Parathyroid adenoma (tissue), 2 donors: ENCODE measurements at regions not wholly inside any gene's neighbourhood (a gene's known extent, or its start where the extent isn't known, plus 50 kb on each side); places are given as distances from the start of the nearest gene placed in this dataset.

Experiments
- H2AFZ ChIP-seq: fragments of 300-600 bp; sonication (generic); one replicate; pipeline ENCODE4 v1.7.0; 2017; ENCODE audit warnings: antibody characterized with exemption, mild to moderate bottlenecking
- H3K27ac ChIP-seq: fragments of 300-600 bp; sonication (generic); one replicate; pipeline ENCODE4 v1.7.0; 2017
- H3K27me3 ChIP-seq: fragments of 300-600 bp; sonication (generic); one replicate; pipeline ENCODE4 v1.7.0; 2017; ENCODE audit warnings: low read length; ENCODE audit not compliant: control insufficient read depth, insufficient read depth
- H3K36me3 ChIP-seq: fragments of 300-600 bp; sonication (generic); one replicate; pipeline ENCODE4 v1.7.0; 2017; ENCODE audit warnings: low read length; ENCODE audit not compliant: control insufficient read depth, insufficient read depth
- H3K4me1 ChIP-seq: fragments of 300-600 bp; sonication (generic); one replicate; pipeline ENCODE4 v1.7.0; 2017; ENCODE audit warnings: control low read depth
- H3K4me2 ChIP-seq: fragments of 300-600 bp; sonication (generic); one replicate; pipeline ENCODE4 v1.7.0; 2017; ENCODE audit warnings: low read length
- H3K4me3 ChIP-seq: fragments of 300-600 bp; sonication (generic); one replicate; pipeline ENCODE4 v1.7.0; 2017; ENCODE audit warnings: low read depth, low read length
- H3K79me2 ChIP-seq: fragments of 300-600 bp; sonication (generic); one replicate; pipeline ENCODE4 v1.7.0; 2017; ENCODE audit warnings: control low read depth
- H3K9ac ChIP-seq: fragments of 300-600 bp; sonication (generic); one replicate; pipeline ENCODE4 v1.7.0; 2017; ENCODE audit warnings: mild to moderate bottlenecking
- H3K9me3 ChIP-seq: fragments of 300-600 bp; sonication (generic); one replicate; pipeline ENCODE4 v1.7.0; 2017; ENCODE audit warnings: low read length; ENCODE audit not compliant: control insufficient read depth
- TF ChIP-seq, protein P1 (sequence below): fragments of 300-600 bp; sonication (generic); IDR thresholded peaks from one replicate; pipeline ENCODE4 v1.7.0; 2017; ENCODE audit warnings: antibody characterized with exemption, mild to moderate bottlenecking
- donor health status: primary hyperparathyroidism.

DNA sequence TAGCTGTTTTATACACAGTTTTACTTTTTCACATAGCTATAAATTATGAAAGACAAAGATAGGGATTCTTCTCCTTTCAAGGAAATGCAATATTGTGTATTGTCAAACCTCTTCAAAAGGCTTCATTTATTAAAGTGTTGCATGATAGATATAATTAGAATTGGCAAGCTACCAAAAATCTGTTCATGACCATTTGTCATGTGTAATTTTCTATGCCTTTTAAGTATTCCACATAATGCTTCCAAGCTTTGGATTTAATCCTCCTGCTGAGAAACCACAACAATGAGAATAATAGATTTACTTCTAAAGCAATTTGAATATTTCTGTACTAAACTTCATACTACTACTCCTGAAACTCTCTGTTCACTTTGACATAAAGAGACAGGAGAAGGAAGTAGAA lies 403.2 kb upstream of the CCDC179 start:
- H3K27me3 ChIP-seq, result no peaks in the 10 kb centered on the region
- H2AFZ ChIP-seq, result no peak overlapping the region
- H3K4me3 ChIP-seq, result no peak overlapping the region
- no peaks in the 10 kb centered on the region for H3K36me3 ChIP-seq
- no peaks in the 10 kb centered on the region for H3K79me2 ChIP-seq
- no peak overlapping the region for H3K27ac ChIP-seq
- H3K4me2 ChIP-seq, result no peak overlapping the region
- no peaks in the 10 kb centered on the region for H3K4me1 ChIP-seq
- no peak overlapping the region for H3K9ac ChIP-seq
- TF ChIP-seq, protein P1, sequence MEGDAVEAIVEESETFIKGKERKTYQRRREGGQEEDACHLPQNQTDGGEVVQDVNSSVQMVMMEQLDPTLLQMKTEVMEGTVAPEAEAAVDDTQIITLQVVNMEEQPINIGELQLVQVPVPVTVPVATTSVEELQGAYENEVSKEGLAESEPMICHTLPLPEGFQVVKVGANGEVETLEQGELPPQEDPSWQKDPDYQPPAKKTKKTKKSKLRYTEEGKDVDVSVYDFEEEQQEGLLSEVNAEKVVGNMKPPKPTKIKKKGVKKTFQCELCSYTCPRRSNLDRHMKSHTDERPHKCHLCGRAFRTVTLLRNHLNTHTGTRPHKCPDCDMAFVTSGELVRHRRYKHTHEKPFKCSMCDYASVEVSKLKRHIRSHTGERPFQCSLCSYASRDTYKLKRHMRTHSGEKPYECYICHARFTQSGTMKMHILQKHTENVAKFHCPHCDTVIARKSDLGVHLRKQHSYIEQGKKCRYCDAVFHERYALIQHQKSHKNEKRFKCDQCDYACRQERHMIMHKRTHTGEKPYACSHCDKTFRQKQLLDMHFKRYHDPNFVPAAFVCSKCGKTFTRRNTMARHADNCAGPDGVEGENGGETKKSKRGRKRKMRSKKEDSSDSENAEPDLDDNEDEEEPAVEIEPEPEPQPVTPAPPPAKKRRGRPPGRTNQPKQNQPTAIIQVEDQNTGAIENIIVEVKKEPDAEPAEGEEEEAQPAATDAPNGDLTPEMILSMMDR, result no peak
- H3K9me3 ChIP-seq, result no peaks in the 10 kb centered on the region

DNA sequence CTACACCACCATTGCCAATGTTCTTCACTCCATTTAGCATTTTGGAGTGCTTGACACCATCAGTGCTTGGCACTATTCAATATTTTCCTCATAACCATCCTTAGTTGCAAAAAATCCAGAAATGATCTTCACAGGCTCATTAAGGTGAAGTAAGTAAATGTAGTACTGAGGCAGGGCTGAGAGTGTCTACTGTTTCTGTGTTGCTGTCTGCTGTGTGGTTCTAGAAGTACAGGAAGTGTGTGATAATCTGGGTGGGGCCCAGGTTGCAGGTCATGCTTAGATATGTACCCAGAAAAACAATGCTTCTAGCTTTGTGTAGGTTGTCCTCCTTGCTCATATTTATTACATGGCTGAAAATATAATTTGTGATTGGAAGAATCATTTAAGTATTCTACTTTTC lies 411.8 kb upstream of the CCDC179 start:
- H3K27ac ChIP-seq, result no peak overlapping the region
- H3K9ac ChIP-seq, result no peak overlapping the region
- no peaks in the 10 kb centered on the region for H3K4me1 ChIP-seq
- H3K27me3 ChIP-seq, result no peaks in the 10 kb centered on the region
- H3K4me3 ChIP-seq, result no peak overlapping the region
- H2AFZ ChIP-seq, result no peak overlapping the region
- no peaks in the 10 kb centered on the region for H3K79me2 ChIP-seq
- H3K9me3 ChIP-seq, result no peaks in the 10 kb centered on the region
- H3K4me2 ChIP-seq, result no peak overlapping the region
- TF ChIP-seq, protein P1, result no peak
- H3K36me3 ChIP-seq, result no peaks in the 10 kb centered on the region

GRCh38 chr11:23278121-23278520 lies 417.8 kb upstream of the CCDC179 start:
- no peak overlapping the region for H3K4me3 ChIP-seq
- H3K9me3 ChIP-seq, result no peaks in the 10 kb centered on the region
- H3K27ac ChIP-seq, result no peak overlapping the region
- H3K27me3 ChIP-seq, result no peaks in the 10 kb centered on the region
- H3K79me2 ChIP-seq, result no peaks in the 10 kb centered on the region
- TF ChIP-seq, protein P1, result no peak
- H3K4me1 ChIP-seq, result no peaks in the 10 kb centered on the region
- H3K36me3 ChIP-seq, result no peaks in the 10 kb centered on the region
- no peak overlapping the region for H3K4me2 ChIP-seq
- H3K9ac ChIP-seq, result no peak overlapping the region
- H2AFZ ChIP-seq, result no peak overlapping the region

DNA sequence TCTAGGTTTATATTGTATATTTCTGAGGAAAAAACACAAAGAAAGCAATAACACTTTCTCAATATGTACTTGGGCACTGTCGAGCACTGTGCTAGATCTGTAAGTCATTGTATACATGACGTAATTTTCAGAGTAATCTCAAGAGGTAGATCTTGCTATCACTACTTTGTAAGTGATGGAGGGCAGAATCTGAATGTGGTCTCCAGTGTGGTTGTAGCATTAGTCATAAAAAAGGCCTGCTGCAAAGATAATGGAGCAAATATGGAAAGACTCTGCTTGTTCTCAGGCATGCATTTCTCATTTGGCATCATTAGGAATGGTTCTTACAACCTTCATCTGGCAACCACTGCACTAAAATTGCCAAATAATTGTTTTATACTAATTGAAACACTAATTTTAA lies 419.8 kb upstream of the CCDC179 start:
- Histone ChIP-seq H3K4me1 (no peaks in the 10 kb centered on the region), H3K27ac (no peak overlapping the region), H3K27me3 (no peaks in the 10 kb centered on the region), H3K79me2 (no peaks in the 10 kb centered on the region), H3K36me3 (no peaks in the 10 kb centered on the region), H2AFZ (no peak overlapping the region), H3K4me2 (no peak overlapping the region), H3K9me3 (no peaks in the 10 kb centered on the region), H3K9ac (no peak overlapping the region), H3K4me3 (no peak overlapping the region)
- TF ChIP-seq, protein P1, result no peak

DNA sequence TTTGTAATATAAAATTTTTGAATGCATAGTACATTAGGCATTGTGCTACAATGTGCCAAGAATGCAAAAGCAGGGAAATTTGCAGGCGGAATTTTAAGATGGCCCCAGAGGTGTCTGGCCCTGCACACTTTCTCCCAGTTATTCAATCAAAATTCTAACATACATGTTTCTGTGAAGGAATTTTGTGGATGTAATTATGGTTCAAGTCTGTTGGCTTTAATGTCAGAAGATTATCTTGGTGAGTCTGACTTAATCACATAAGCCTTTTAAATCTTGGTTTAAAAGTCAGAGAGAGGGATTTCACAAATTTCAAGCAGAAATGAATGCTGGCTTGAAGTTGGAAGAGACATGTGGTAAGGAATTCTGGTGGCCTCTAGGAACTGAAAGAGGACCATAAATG lies 423.4 kb upstream of the CCDC179 start:
- TF ChIP-seq, protein P1, result no peak
- Histone ChIP-seq H3K36me3 (no peaks in the 10 kb centered on the region), H3K4me2 (no peak overlapping the region), H3K79me2 (no peaks in the 10 kb centered on the region), H3K27me3 (no peaks in the 10 kb centered on the region), H3K27ac (no peak overlapping the region), H2AFZ (no peak overlapping the region), H3K9me3 (no peaks in the 10 kb centered on the region), H3K9ac (no peak overlapping the region), H3K4me1 (no peaks in the 10 kb centered on the region), H3K4me3 (no peak overlapping the region)
